CD1c-positive myeloid dendritic cell (primary cell): ENCODE measurements at regions not wholly inside any gene's neighbourhood (a gene's known extent, or its start where the extent isn't known, plus 50 kb on each side); places are given as distances from the start of the nearest gene placed in this dataset.

Source experiments
- DNase-seq: peaks from one replicate; pipeline ENCODE4 v3.0.0-alpha.2; 2016; ENCODE audit errors: extremely low spot score

- DNase-seq, result no peak
Observed at GRCh38 chr15:31274496-31275330, 51.9 kb upstream of the KLF13 start.

GRCh38 chr15:31275331-31276262 is 51.0 kb upstream of the KLF13 start:
- DNase-seq, result no peak

- DNase-seq, result no peak
Observed at GRCh38 chr15:31276596-31277298, 49.9 kb upstream of the KLF13 start.
